HL-60 (cell line): ENCODE measurements at regions not wholly inside any gene's neighbourhood (a gene's known extent, or its start where the extent isn't known, plus 50 kb on each side); places are given as distances from the start of the nearest gene placed in this dataset.

Experiments used
- DNase-seq, 2 experiments: peaks; one replicate each; pipeline ENCODE4 v3.0.0-alpha.2; 2010 to 2020; ENCODE audit warnings: low read depth in 1 of 2, low spot score in 1 of 2
- H3K27ac ChIP-seq: fragments of 250-450 bp; sonication (Bioruptor Pico); replicated peaks from 2 replicates; pipeline ENCODE4 v1.5.1; 2020; ENCODE audit warnings: mild to moderate bottlenecking, moderate library complexity
- H3K27me3 ChIP-seq: fragments of 250-450 bp; sonication (Bioruptor Pico); 2 replicates; pipeline ENCODE4 v1.5.1; 2021; ENCODE audit warnings: mild to moderate bottlenecking, moderate library complexity; ENCODE audit not compliant: insufficient read depth, poor library complexity, severe bottlenecking
- H3K4me3 ChIP-seq: replicated peaks from 2 replicates; pipeline ENCODE4 v1.5.1; 2011; ENCODE audit warnings: mild to moderate bottlenecking, control low read depth, low read length; ENCODE audit not compliant: insufficient read depth
- GABPA ChIP-seq: IDR thresholded peaks from 2 replicates; pipeline ENCODE4 v1.6.1; 2012; ENCODE audit warnings: low read depth
- POLR2AphosphoS5 ChIP-seq: IDR thresholded peaks from 2 replicates; pipeline ENCODE4 v1.6.1; 2012; ENCODE audit warnings: low read depth
- SPI1 ChIP-seq: IDR thresholded peaks from 2 replicates; pipeline ENCODE4 v1.6.1; 2012; ENCODE audit warnings: low read depth, mild to moderate bottlenecking, borderline replicate concordance
- TF ChIP-seq, protein P1 (sequence below): IDR thresholded peaks from 2 replicates; pipeline ENCODE4 v1.6.1; 2012; ENCODE audit warnings: low read depth; ENCODE audit not compliant: insufficient replicate concordance
- TF ChIP-seq, protein P2 (sequence below): IDR thresholded peaks from one replicate; pipeline ENCODE4 v1.5.1; 2011; ENCODE audit warnings: low read length, control low read depth, inconsistent platforms; ENCODE audit not compliant: insufficient read depth

DNA sequence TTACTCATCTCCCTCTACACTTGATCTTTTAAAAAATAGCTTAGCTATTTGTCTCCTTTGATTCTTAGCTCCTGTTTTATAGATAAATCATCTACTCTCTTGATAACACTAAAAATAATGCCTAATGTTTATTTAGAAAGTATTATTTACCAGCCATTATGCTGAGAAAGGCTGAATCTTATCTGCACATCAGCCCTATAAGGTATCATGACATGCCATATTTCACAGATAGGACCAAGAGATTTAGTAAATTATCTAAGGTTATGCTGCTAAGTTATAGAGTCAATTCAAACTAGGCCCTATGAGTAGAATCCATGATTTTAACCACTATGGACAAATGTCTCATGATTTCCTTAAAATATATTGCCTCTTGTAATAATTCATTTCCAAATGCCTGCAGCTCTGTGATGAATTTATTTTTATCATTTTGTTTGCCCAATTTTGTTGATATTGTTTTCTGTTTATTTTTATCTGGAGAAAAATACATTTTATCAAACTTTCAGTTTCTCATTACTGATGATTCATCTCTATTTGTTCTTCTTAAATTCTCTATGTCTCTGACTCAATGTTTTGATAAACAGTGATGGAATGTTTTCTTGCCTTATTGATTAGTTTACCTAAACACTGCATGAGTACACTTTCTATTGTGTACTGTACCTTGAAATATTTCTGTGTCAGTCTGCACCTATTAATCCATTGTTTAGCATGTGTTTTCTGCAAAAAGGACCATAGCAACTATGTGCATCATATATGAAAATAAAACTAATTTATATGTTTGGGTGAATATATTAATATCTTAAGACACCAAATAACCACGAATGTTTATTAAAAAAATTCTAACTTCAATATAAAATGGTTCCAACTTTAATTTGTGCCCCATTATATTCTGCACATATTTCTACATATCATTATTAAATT is 300.8 kb downstream of the CDH9 start:
- Histone ChIP-seq H3K4me3 (no peak overlapping the region), H3K27ac (no peak overlapping the region), H3K27me3 (no peaks in the 10 kb centered on the region)
- TF ChIP-seq, protein P1, sequence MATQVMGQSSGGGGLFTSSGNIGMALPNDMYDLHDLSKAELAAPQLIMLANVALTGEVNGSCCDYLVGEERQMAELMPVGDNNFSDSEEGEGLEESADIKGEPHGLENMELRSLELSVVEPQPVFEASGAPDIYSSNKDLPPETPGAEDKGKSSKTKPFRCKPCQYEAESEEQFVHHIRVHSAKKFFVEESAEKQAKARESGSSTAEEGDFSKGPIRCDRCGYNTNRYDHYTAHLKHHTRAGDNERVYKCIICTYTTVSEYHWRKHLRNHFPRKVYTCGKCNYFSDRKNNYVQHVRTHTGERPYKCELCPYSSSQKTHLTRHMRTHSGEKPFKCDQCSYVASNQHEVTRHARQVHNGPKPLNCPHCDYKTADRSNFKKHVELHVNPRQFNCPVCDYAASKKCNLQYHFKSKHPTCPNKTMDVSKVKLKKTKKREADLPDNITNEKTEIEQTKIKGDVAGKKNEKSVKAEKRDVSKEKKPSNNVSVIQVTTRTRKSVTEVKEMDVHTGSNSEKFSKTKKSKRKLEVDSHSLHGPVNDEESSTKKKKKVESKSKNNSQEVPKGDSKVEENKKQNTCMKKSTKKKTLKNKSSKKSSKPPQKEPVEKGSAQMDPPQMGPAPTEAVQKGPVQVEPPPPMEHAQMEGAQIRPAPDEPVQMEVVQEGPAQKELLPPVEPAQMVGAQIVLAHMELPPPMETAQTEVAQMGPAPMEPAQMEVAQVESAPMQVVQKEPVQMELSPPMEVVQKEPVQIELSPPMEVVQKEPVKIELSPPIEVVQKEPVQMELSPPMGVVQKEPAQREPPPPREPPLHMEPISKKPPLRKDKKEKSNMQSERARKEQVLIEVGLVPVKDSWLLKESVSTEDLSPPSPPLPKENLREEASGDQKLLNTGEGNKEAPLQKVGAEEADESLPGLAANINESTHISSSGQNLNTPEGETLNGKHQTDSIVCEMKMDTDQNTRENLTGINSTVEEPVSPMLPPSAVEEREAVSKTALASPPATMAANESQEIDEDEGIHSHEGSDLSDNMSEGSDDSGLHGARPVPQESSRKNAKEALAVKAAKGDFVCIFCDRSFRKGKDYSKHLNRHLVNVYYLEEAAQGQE = no peak
- no peak for DNase-seq

DNA sequence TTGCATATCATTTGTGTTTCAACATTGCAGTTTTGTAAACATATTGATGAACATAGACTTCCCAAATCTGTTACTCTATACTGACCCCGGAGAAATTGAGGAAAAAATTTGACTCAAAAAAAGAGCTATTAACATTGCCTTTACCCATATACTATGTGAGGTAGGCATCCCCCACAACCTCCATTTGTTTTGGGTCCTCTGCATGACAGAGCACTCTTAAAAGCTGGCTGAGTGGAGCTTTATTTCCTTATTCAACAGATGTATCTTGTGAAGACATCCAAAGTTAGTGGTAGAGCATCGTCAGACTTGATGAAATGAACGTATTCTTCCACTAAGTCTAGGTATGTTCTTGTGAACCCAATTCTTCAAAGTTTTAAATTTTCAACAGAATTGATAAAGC is 310.5 kb downstream of the CDH9 start:
- Histone ChIP-seq H3K27me3 (no peaks in the 10 kb centered on the region), H3K27ac (no peak overlapping the region), H3K4me3 (no peak overlapping the region)
- TF ChIP-seq GABPA (no peak), POLR2AphosphoS5 (no peak), SPI1 (no peak)
- TF ChIP-seq, protein P1 = no peak
- TF ChIP-seq, protein P2, sequence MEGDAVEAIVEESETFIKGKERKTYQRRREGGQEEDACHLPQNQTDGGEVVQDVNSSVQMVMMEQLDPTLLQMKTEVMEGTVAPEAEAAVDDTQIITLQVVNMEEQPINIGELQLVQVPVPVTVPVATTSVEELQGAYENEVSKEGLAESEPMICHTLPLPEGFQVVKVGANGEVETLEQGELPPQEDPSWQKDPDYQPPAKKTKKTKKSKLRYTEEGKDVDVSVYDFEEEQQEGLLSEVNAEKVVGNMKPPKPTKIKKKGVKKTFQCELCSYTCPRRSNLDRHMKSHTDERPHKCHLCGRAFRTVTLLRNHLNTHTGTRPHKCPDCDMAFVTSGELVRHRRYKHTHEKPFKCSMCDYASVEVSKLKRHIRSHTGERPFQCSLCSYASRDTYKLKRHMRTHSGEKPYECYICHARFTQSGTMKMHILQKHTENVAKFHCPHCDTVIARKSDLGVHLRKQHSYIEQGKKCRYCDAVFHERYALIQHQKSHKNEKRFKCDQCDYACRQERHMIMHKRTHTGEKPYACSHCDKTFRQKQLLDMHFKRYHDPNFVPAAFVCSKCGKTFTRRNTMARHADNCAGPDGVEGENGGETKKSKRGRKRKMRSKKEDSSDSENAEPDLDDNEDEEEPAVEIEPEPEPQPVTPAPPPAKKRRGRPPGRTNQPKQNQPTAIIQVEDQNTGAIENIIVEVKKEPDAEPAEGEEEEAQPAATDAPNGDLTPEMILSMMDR = no peak
- DNase-seq = no peak

DNA sequence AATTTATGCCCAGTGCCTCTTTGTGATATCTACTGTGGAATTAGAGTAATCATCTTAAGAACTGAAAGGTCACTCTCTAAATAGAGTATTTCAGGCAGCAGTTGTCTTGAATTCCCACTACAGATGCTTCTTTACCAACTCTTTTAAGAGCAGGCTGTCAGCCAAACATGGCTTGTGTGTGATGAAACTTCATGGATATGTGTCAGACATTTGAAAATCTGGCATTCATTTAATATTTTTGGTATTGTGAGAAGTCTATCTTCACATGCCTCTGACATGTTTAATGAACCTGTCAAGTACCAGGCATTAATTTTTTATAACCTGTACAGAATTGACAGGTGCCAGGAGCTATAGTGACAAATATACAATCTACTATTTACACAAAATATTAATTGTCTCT is 318.6 kb downstream of the CDH9 start:
- TF ChIP-seq, protein P2 = no peak
- TF ChIP-seq, protein P1 = no peak
- no peak for TF ChIP-seq GABPA
- no peak for TF ChIP-seq POLR2AphosphoS5
- no peak for TF ChIP-seq SPI1
- H3K27ac ChIP-seq = no peak overlapping the region
- DNase-seq = no peak

More for the DNA sequence above, 318.6 kb downstream of the CDH9 start:
- no peak overlapping the region for H3K4me3 ChIP-seq
- H3K27me3 ChIP-seq = no peaks in the 10 kb centered on the region
